SK-N-SH (cell line): ENCODE measurements at regions not wholly inside any gene's neighbourhood (a gene's known extent, or its start where the extent isn't known, plus 50 kb on each side); places are given as distances from the start of the nearest gene placed in this dataset.

Experiments
- FOXJ3 ChIP-seq: sonication (generic); formaldehyde crosslinking; IDR thresholded peaks from 2 replicates; pipeline ENCODE4 v1.5.1; 2020; ENCODE audit warnings: mild to moderate bottlenecking, missing genetic modification reagents
- TF ChIP-seq, protein P1 (sequence below): fragments of 200-600 bp; sonication (generic); IDR thresholded peaks from 2 replicates; pipeline ENCODE4 v1.6.1; 2017; ENCODE audit warnings: antibody characterized with exemption, mild to moderate bottlenecking, moderate library complexity
- TF ChIP-seq, protein P2 (sequence below): IDR thresholded peaks from 2 replicates; pipeline ENCODE4 v1.4.0; 2012; ENCODE audit warnings: low read depth, borderline replicate concordance

DNA sequence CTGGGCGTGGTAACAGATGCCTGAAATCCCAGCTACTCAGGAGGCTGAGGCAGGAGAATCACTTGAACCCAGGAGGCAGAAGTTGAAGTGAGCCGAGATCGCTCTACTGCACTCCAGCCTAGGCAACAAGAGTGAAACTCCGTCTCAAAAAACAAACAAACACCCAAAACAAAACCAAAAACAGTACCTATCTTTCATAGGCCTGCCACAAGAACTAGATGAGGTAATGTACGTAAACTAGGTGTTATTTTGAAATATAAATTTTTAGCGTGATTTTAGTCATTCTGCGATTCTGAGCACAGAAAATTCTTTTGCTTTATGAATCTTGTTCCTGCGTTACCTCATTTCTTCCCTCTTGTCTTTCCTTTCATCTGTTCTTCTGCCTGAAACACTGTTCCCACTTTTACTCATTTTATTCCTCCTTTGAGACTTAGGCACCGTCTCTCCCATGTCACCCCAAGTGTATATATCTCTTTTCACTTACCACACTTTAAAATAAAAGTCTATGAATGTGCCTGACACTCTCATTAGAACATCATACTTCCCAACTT is 238.2 kb upstream of the HTR2A start:
- TF ChIP-seq, protein P1, sequence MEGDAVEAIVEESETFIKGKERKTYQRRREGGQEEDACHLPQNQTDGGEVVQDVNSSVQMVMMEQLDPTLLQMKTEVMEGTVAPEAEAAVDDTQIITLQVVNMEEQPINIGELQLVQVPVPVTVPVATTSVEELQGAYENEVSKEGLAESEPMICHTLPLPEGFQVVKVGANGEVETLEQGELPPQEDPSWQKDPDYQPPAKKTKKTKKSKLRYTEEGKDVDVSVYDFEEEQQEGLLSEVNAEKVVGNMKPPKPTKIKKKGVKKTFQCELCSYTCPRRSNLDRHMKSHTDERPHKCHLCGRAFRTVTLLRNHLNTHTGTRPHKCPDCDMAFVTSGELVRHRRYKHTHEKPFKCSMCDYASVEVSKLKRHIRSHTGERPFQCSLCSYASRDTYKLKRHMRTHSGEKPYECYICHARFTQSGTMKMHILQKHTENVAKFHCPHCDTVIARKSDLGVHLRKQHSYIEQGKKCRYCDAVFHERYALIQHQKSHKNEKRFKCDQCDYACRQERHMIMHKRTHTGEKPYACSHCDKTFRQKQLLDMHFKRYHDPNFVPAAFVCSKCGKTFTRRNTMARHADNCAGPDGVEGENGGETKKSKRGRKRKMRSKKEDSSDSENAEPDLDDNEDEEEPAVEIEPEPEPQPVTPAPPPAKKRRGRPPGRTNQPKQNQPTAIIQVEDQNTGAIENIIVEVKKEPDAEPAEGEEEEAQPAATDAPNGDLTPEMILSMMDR: no peak
- TF ChIP-seq, protein P2, sequence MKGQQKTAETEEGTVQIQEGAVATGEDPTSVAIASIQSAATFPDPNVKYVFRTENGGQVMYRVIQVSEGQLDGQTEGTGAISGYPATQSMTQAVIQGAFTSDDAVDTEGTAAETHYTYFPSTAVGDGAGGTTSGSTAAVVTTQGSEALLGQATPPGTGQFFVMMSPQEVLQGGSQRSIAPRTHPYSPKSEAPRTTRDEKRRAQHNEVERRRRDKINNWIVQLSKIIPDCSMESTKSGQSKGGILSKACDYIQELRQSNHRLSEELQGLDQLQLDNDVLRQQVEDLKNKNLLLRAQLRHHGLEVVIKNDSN: no peak
- no peak for TF ChIP-seq FOXJ3
